Liver (tissue), 3 donors: ENCODE measurements at regions not wholly inside any gene's neighbourhood (a gene's known extent, or its start where the extent isn't known, plus 50 kb on each side); places are given as distances from the start of the nearest gene placed in this dataset.

Experiments used
- EGR1 ChIP-seq, 2 donors: IDR thresholded peaks; 2 replicates each; pipeline ENCODE4 v1.6.1; 2016 to 2018; ENCODE audit warnings: antibody characterized with exemption in 2 of 2, low read depth in 2 of 2
- FOXA1 ChIP-seq: IDR thresholded peaks from 2 replicates; pipeline ENCODE4 v1.6.1; 2016; ENCODE audit warnings: antibody characterized with exemption
- GABPA ChIP-seq, 2 donors: IDR thresholded peaks in 1 of 2; conservative IDR thresholded peaks in 1 of 2; 2 replicates each; pipeline ENCODE4 v1.6.1; 2016; ENCODE audit warnings: antibody characterized with exemption in 2 of 2, mild to moderate bottlenecking in 1 of 2, moderate library complexity in 1 of 2
- JUND ChIP-seq, 2 donors: IDR thresholded peaks; 2 replicates each; pipeline ENCODE4 v1.6.1; 2016; ENCODE audit warnings: antibody characterized with exemption in 2 of 2
- RAD21 ChIP-seq, 2 donors: IDR thresholded peaks; 2 replicates each; pipeline ENCODE4 v1.6.1; 2016; ENCODE audit warnings: antibody characterized with exemption in 2 of 2, mild to moderate bottlenecking in 2 of 2
- RXRA ChIP-seq, 2 donors: IDR thresholded peaks; 2 replicates each; pipeline ENCODE4 v1.6.1; 2017 to 2018; ENCODE audit warnings: antibody characterized with exemption in 2 of 2, mild to moderate bottlenecking in 1 of 2
- SP1 ChIP-seq: IDR thresholded peaks from 2 replicates; pipeline ENCODE4 v1.6.1; 2018; ENCODE audit warnings: antibody characterized with exemption, mild to moderate bottlenecking
- YY1 ChIP-seq: IDR thresholded peaks from 2 replicates; pipeline ENCODE4 v1.6.1; 2016; ENCODE audit warnings: antibody characterized with exemption, mild to moderate bottlenecking
- TF ChIP-seq, protein P1 (sequence below): fragments of 150-350 bp; IDR thresholded peaks from 2 replicates; pipeline ENCODE4 v1.5.1; 2017; ENCODE audit warnings: improper control_type of control experiment, low read depth, low read length; ENCODE audit not compliant: missing input control
- donor health status: healthy.
- donor health status: healthy.

- TF ChIP-seq, protein P1, sequence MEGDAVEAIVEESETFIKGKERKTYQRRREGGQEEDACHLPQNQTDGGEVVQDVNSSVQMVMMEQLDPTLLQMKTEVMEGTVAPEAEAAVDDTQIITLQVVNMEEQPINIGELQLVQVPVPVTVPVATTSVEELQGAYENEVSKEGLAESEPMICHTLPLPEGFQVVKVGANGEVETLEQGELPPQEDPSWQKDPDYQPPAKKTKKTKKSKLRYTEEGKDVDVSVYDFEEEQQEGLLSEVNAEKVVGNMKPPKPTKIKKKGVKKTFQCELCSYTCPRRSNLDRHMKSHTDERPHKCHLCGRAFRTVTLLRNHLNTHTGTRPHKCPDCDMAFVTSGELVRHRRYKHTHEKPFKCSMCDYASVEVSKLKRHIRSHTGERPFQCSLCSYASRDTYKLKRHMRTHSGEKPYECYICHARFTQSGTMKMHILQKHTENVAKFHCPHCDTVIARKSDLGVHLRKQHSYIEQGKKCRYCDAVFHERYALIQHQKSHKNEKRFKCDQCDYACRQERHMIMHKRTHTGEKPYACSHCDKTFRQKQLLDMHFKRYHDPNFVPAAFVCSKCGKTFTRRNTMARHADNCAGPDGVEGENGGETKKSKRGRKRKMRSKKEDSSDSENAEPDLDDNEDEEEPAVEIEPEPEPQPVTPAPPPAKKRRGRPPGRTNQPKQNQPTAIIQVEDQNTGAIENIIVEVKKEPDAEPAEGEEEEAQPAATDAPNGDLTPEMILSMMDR, result no peak
- TF ChIP-seq SP1 (no peak), YY1 (no peak), GABPA (IDR thresholded peaks at IDR 0.05 in 1 of 2, conservative IDR thresholded peaks at IDR 0.05 in 1 of 2) (no peak), FOXA1 (no peak), RAD21 (IDR thresholded peaks at IDR 0.05) (no peak), EGR1 (IDR thresholded peaks at IDR 0.05; ENCODE audit: low read depth in 2 of 2) (no peak), JUND (IDR thresholded peaks at IDR 0.05) (no peak), RXRA (IDR thresholded peaks at IDR 0.05) (no peak)
Measured at GRCh38 chr14:29410581-29410980, 517.1 kb downstream of the PRKD1 start.
